Osteocyte (in vitro differentiated cells): ENCODE measurements at regions not wholly inside any gene's neighbourhood (a gene's known extent, or its start where the extent isn't known, plus 50 kb on each side); places are given as distances from the start of the nearest gene placed in this dataset.

Source experiments
- DNase-seq: peaks from one replicate; pipeline ENCODE4 v3.0.0; 2021; ENCODE audit warnings: mixed read lengths; ENCODE audit not compliant: unreplicated experiment; ENCODE audit errors: extremely low spot score
- H3K27ac Mint-ChIP-seq: one replicate; pipeline ENCODE4 v1.8.0; 2021; ENCODE audit warnings: mild to moderate bottlenecking, mixed read lengths; ENCODE audit not compliant: unreplicated experiment
- H3K27me3 Mint-ChIP-seq: one replicate; pipeline ENCODE4 v1.8.0; 2021; ENCODE audit warnings: mixed read lengths; ENCODE audit not compliant: unreplicated experiment
- H3K36me3 Mint-ChIP-seq: one replicate; pipeline ENCODE4 v1.8.0; 2021; ENCODE audit warnings: mixed read lengths; ENCODE audit not compliant: unreplicated experiment
- H3K4me1 Mint-ChIP-seq: one replicate; pipeline ENCODE4 v1.8.0; 2021; ENCODE audit warnings: mixed read lengths; ENCODE audit not compliant: unreplicated experiment
- H3K4me3 Mint-ChIP-seq: one replicate; pipeline ENCODE4 v1.8.0; 2021; ENCODE audit warnings: mild to moderate bottlenecking, moderate library complexity, mixed read lengths; ENCODE audit not compliant: unreplicated experiment
- H3K9me3 Mint-ChIP-seq: one replicate; pipeline ENCODE4 v1.8.0; 2021; ENCODE audit warnings: mixed read lengths; ENCODE audit not compliant: unreplicated experiment
- CTCF ChIP-seq: fragments of 200-600 bp; sonication (generic); IDR thresholded peaks from 2 replicates; pipeline ENCODE4 v1.5.0; 2021; ENCODE audit warnings: antibody characterized with exemption, mild to moderate bottlenecking, moderate library complexity

GRCh38 chr11:101215069-101215468 is 85.5 kb upstream of the PGR start:
- TF ChIP-seq CTCF: no peak
- no peaks in the 10 kb centered on the region for H3K36me3 Mint-ChIP-seq
- no peak overlapping the region for H3K4me3 Mint-ChIP-seq
- no peaks in the 10 kb centered on the region for H3K27me3 Mint-ChIP-seq
- H3K4me1 Mint-ChIP-seq: no peaks in the 10 kb centered on the region
- H3K27ac Mint-ChIP-seq: no peak overlapping the region
- peaks cover 43% of the 10 kb centered on the region for H3K9me3 Mint-ChIP-seq
- no peak for DNase-seq

- no peak overlapping the region for H3K4me3 Mint-ChIP-seq
- H3K4me1 Mint-ChIP-seq: no peaks in the 10 kb centered on the region
- H3K27ac Mint-ChIP-seq: no peak overlapping the region
- no peak for TF ChIP-seq CTCF
- no peaks in the 10 kb centered on the region for H3K36me3 Mint-ChIP-seq
- H3K9me3 Mint-ChIP-seq: peaks cover 61% of the 10 kb centered on the region
- no peaks in the 10 kb centered on the region for H3K27me3 Mint-ChIP-seq
- no peak for DNase-seq
These were observed 81.9 kb upstream of the PGR start for GRCh38 chr11:101211407-101211975.

- Mint-ChIP-seq H3K4me1 (no peaks in the 10 kb centered on the region), H3K27me3 (peaks cover 6% of the 10 kb centered on the region), H3K27ac (no peak overlapping the region), H3K9me3 (peaks cover 12% of the 10 kb centered on the region), H3K36me3 (no peaks in the 10 kb centered on the region), H3K4me3 (no peak overlapping the region)
- no peak for TF ChIP-seq CTCF
- DNase-seq: no peak
These were observed 73.0 kb upstream of the PGR start for GRCh38 chr11:101202614-101203013.

GRCh38 chr11:101199416-101199815 is 69.8 kb upstream of the PGR start:
- H3K4me3 Mint-ChIP-seq: no peak overlapping the region
- H3K27ac Mint-ChIP-seq: no peak overlapping the region
- no peaks in the 10 kb centered on the region for H3K36me3 Mint-ChIP-seq
- DNase-seq: no peak
- H3K4me1 Mint-ChIP-seq: no peaks in the 10 kb centered on the region
- H3K27me3 Mint-ChIP-seq: peaks cover 10% of the 10 kb centered on the region
- TF ChIP-seq CTCF: no peak
- H3K9me3 Mint-ChIP-seq: no peaks in the 10 kb centered on the region

- Mint-ChIP-seq H3K27ac (no peak overlapping the region), H3K4me3 (no peak overlapping the region)
These were observed 65.7 kb upstream of the PGR start for GRCh38 chr11:101195294-101195693.

More at GRCh38 chr11:101195294-101195693, 65.7 kb upstream of the PGR start:
- Mint-ChIP-seq H3K4me1 (no peaks in the 10 kb centered on the region), H3K27me3 (peaks cover 10% of the 10 kb centered on the region), H3K9me3 (no peaks in the 10 kb centered on the region), H3K36me3 (no peaks in the 10 kb centered on the region)
- TF ChIP-seq CTCF: no peak
- DNase-seq: no peak
